Heart left ventricle (tissue), 13 donors: ENCODE measurements at regions not wholly inside any gene's neighbourhood (a gene's known extent, or its start where the extent isn't known, plus 50 kb on each side); places are given as distances from the start of the nearest gene placed in this dataset.

Experiments
- POLR2A ChIP-seq, 2 donors: fragments of 450-650 bp; IDR thresholded peaks; one replicate each; pipeline ENCODE4 v1.6.1; 2017; ENCODE audit warnings: antibody characterized with exemption in 2 of 2, mild to moderate bottlenecking in 2 of 2, moderate library complexity in 2 of 2
- TF ChIP-seq, protein P1 (sequence below), 12 donors: fragments of 200-600 bp; sonication (generic) in 4 of 12; IDR thresholded peaks; one replicate each; pipeline versions ENCODE4 v1.5.0 to v1.8.0; 2018 to 2022; ENCODE audit warnings: antibody characterized with exemption in 12 of 12, mild to moderate bottlenecking in 5 of 12
- donor health status: ischemic (EF 13 %, LVEDD 7.1; RV severe dilation, severe dysfunction).
- donor health status: DM: no; HTN: yes; CAD: no.
- donor health status: DM: no; HTN: no; CAD: no.
- donor health status: ischemic (EF 25% LVEDD 6.9; RV normal size, moderate dysfunction).
- donor health status: ischemic (EF 25% LVEDD 5.7; RV mildly dilated, moderate dysfunction).
- donor health status: ischemic (EF 35%, LVEDD 5.7; RV mildly dilated, moderate dysfunction).
- donor health status: nonischemic (EF 11% LVEDD 7.7; RV severe dilation, severe dysfunction).
- donor health status: DM: yes; HTN: yes; CAD: no.
- donor health status: PGD.
- donor health status: ischemic (EF 29% LVEDD 5.4; RV normal size, mild dysfunction).
- donor health status: nonischemic (EF 23%, LVEDD 6.1; RV moderate dilation, normal function).

DNA sequence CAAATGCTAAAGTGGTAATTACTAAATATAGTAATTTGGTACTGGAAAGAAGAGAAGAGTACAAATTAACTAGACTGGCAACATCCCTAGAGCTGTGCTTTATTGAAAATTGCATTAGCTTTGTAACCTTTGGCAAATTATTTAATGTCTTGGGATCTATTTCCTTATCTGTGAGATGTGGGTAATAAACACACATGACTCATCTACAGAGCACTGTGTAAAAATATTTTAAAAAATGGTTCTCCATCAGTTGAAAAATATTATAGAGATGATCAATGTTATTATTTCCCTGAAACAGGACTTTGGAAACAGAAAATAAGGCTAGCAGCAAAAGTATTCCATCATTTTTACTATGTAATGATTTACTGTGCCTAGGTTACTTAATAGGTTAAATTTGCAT is 1698.8 kb upstream of the CDH9 start:
- TF ChIP-seq POLR2A (IDR thresholded peaks at IDR 0.05), result no peak
- TF ChIP-seq, protein P1, sequence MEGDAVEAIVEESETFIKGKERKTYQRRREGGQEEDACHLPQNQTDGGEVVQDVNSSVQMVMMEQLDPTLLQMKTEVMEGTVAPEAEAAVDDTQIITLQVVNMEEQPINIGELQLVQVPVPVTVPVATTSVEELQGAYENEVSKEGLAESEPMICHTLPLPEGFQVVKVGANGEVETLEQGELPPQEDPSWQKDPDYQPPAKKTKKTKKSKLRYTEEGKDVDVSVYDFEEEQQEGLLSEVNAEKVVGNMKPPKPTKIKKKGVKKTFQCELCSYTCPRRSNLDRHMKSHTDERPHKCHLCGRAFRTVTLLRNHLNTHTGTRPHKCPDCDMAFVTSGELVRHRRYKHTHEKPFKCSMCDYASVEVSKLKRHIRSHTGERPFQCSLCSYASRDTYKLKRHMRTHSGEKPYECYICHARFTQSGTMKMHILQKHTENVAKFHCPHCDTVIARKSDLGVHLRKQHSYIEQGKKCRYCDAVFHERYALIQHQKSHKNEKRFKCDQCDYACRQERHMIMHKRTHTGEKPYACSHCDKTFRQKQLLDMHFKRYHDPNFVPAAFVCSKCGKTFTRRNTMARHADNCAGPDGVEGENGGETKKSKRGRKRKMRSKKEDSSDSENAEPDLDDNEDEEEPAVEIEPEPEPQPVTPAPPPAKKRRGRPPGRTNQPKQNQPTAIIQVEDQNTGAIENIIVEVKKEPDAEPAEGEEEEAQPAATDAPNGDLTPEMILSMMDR (IDR thresholded peaks at IDR 0.05), result no peak
